GM18861 (cell line): ENCODE measurements at regions not wholly inside any gene's neighbourhood (a gene's known extent, or its start where the extent isn't known, plus 50 kb on each side); places are given as distances from the start of the nearest gene placed in this dataset.
"Not testable (repeated sequence)": the region's sequence is repeated elsewhere in the genome, so short reads cannot be mapped to it uniquely, and the experiment has no call there.

Source experiments
- ATAC-seq: cut with Tn5 transposase; IDR thresholded peaks from one replicate; pipeline ENCODE4 v1.9.1; 2021; ENCODE audit not compliant: unreplicated experiment

DNA sequence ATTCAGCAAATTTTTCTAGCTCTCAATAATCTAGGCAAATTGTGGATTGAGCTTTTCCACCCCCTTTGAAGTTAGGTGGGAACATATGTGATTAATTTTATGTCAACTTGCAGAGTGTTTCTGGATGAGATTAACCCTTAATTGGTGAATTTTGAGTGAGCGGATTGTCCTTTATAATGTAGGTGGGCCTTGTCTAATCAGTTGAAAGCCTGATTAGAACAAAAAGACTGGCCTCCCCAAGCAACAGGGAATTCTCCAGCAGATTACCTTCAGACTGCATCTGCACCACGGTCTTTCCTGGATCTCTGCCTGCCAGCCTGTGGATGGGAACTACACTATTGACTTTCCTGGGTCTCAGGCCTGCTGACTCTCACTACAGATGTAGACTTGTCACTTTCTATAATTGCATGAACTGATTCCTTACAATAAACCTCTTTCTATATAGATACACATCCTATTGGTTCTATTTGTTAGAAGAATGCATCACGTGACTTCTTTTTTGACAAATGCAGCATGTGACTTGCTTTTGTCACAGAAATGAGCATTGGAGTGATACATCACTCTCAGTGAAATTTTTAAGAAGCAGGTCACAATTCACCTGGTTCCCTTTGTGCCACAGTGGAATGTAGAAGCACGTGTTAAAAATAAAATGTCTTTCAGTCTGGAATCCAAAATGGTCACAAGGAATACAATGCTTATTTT, 1038.3 kb downstream of the CDH11 start:
- ATAC-seq = no peak

GRCh38 chr16:64077242-64077641, 1044.6 kb downstream of the CDH11 start:
- ATAC-seq = no peak

GRCh38 chr16:64074706-64075105, 1047.2 kb downstream of the CDH11 start:
- no peak for ATAC-seq

- not testable (repeated sequence) for ATAC-seq
Measured at GRCh38 chr16:64072131-64072730, 1049.6 kb downstream of the CDH11 start.

- no peak for ATAC-seq
Measured at GRCh38 chr16:64065523-64065922, 1056.3 kb downstream of the CDH11 start.

- ATAC-seq = no peak
Measured at GRCh38 chr16:64061621-64062020, 1060.2 kb downstream of the CDH11 start.

DNA sequence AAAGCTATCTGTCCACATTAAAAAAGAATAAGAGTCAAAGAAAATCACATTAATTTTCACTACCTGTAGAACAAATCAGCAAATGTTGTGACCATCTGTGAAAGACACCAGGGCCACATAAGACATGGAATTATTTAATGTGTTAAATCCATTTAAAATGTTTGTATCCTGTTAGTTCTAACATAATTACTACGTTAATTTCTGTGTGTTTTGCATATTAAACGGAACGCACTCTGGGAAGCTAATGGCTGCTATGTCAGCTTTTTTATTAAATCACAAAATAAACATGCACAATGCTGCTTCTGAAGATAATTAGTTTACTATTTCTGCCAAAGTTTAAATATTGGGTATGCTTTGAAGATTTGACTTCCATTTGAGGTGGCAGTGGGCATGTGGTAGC, 1061.2 kb downstream of the CDH11 start:
- ATAC-seq = no peak

DNA sequence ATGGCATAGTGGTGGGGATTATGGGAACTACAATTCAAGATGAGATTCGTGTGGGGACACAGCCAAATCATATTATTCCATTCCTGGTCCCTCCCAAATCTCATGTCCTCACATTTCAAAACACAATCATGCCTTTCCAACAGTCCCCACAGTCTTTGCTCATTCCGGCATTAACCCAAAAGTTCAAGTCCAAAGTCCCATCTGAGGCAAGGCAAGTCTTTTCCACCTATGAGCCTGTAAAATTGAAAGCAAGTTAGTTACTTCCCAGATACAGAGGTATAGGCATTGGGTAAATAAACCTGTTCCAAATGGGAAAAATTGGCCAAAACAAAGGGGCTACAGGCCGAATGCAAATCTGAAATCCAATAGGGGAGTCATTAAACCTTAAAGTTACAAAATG, 1063.2 kb downstream of the CDH11 start:
- ATAC-seq = no peak

GRCh38 chr16:64051824-64052223, 1070.0 kb downstream of the CDH11 start:
- no peak for ATAC-seq

- ATAC-seq = no peak
Measured at GRCh38 chr16:64047878-64048277, 1074.0 kb downstream of the CDH11 start.

DNA sequence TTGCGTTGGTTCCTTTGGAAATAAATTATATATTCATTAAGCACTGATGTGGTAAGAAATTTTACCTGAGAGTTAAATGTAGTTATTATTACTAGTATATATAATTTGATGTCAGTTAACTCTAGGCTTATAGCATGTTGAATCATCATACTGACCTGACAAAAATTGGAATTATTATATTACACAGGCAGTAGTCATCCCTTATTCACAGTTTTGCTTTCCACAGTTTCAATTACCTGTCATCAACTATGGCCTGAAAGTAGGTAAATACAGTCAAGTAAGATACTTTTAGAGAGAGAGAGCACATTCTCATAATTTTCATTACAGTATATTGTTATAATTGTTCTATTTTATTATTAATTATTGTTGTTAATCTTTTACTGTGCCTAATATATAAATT, 1074.7 kb downstream of the CDH11 start:
- no peak for ATAC-seq

- no peak for ATAC-seq
Measured at GRCh38 chr16:64035337-64035736, 1086.5 kb downstream of the CDH11 start.

- ATAC-seq = no peak
Measured at GRCh38 chr16:64019339-64019738, 1102.5 kb downstream of the CDH11 start.

- no peak for ATAC-seq
Measured at GRCh38 chr16:64017796-64018195, 1104.1 kb downstream of the CDH11 start.

GRCh38 chr16:64013856-64014255, 1108.0 kb downstream of the CDH11 start:
- ATAC-seq = no peak

GRCh38 chr16:64012166-64012565, 1109.7 kb downstream of the CDH11 start:
- ATAC-seq = no peak

DNA sequence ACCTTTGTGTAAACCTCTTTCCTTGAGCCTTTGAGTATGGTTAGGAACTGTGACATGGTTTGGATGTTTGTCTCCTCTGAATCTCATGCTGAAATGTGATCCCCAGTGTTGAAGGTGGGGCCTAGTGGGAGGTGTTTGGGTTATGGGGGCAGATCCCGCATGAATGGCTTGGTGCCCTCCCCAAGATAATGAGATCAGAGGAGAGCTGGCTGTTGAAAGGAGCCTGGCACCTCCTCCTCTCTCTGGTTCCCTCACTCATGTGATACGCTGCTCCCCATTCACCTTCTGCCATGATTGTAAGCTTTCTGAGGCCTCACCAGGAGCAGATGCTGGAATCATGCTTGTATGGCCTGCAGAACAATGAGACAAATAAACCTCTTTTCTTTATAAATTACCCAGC, 1110.2 kb downstream of the CDH11 start:
- no peak for ATAC-seq

DNA sequence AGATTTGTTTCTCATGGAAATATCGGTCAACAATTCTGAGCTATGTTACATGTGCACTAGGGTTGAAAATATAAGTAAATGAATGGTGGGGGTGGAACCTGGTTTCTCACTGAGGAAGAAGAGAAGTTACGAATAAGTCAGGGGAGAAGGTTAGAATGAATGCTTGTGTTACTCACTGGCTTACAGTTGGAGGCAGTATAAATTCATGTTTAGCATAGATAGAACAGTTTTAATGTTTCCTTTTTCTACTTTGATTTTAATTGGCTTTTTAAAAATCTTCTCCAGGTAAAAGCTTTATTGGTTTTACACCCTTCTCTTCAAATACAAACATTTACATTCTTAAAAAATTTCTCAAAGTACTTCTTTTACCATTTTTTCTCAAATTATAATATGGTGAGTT, 1113.7 kb downstream of the CDH11 start:
- no peak for ATAC-seq

GRCh38 chr16:64004116-64004515, 1117.7 kb downstream of the CDH11 start:
- ATAC-seq = no peak

DNA sequence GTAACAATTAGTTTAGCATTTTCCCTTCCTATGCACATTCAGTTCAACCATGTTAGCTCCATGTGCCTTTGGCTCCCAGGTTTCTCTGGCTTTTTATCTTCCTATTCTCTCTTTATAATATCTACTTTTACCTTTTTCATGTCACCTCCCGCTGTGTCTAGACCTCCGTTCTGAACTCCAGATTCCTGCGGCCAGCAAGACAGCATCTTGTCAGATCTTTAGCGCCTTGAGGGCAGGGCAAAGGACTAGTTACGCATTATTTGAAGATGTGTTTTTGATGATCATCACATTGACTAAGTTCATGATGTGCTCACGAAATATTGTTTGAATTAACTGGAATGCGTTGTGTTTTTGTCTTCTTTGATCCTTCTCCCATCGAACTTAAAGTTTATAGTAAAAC, 1126.8 kb downstream of the CDH11 start:
- no peak for ATAC-seq

- no peak for ATAC-seq
Measured at GRCh38 chr16:63983401-63983800, 1138.5 kb downstream of the CDH11 start.

- ATAC-seq = no peak
Measured at GRCh38 chr16:63982741-63983140, 1139.1 kb downstream of the CDH11 start.

DNA sequence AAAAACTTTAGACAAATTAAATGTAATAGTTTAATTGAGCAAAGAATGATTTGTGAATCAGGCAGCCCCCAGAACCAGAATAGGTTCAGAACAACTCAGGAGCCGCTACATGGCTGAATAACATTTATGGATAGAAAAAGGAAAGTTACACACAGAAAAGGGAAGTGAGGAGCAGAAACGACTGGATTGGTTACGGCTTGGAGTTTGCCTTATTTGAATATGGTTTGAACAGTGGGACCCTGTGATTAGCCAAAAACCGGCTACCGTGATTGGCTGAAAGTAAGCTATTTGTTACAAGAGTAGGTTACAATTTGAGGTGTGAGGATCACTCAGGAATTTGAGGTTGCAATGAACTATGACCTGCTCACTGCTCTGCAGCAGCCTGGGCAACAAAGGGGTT, 1139.8 kb downstream of the CDH11 start:
- no peak for ATAC-seq
